Loucy (cell line): ENCODE measurements at regions not wholly inside any gene's neighbourhood (a gene's known extent, or its start where the extent isn't known, plus 50 kb on each side); places are given as distances from the start of the nearest gene placed in this dataset.

Source experiments
- CTCF ChIP-seq: fragments of 200-600 bp; sonication (generic); conservative IDR thresholded peaks from 2 replicates; pipeline ENCODE4 v1.5.1; 2014; ENCODE audit warnings: mild to moderate bottlenecking, antibody characterized with exemption, low read length
- EZH2phosphoT487 ChIP-seq: fragments of 200-600 bp; IDR thresholded peaks from 2 replicates; pipeline ENCODE4 v1.6.1; 2018; ENCODE audit warnings: antibody characterized with exemption, mild to moderate bottlenecking, moderate library complexity, borderline replicate concordance

- TF ChIP-seq CTCF: no peak
- TF ChIP-seq EZH2phosphoT487: no peak
Measured at GRCh38 chr12:90027889-90028634, 319.4 kb upstream of the ATP2B1 start.
